EL (cell line): ENCODE measurements at regions not wholly inside any gene's neighbourhood (a gene's known extent, or its start where the extent isn't known, plus 50 kb on each side); places are given as distances from the start of the nearest gene placed in this dataset.
"Not testable (repeated sequence)": the region's sequence is repeated elsewhere in the genome, so short reads cannot be mapped to it uniquely, and the experiment has no call there.

Experiments
- DNase-seq: peaks from one replicate; pipeline ENCODE4 v3.0.0-alpha.2; 2016

- no peak for DNase-seq
These were observed 203.1 kb downstream of the SMAD2 start for GRCh38 chr18:47727409-47727808.

- DNase-seq, result no peak
These were observed 203.9 kb downstream of the SMAD2 start for GRCh38 chr18:47726550-47726949.

- DNase-seq, result no peak
These were observed 204.8 kb downstream of the SMAD2 start for GRCh38 chr18:47725656-47726055.

- DNase-seq, result no peak
These were observed 206.1 kb downstream of the SMAD2 start for GRCh38 chr18:47724186-47724975.

GRCh38 chr18:47721876-47722275 is 208.6 kb downstream of the SMAD2 start:
- no peak for DNase-seq

GRCh38 chr18:47720741-47721140 is 209.7 kb downstream of the SMAD2 start:
- DNase-seq, result no peak

GRCh38 chr18:47719096-47719780 is 211.2 kb downstream of the SMAD2 start:
- no peak for DNase-seq

GRCh38 chr18:47718646-47719045 is 211.8 kb downstream of the SMAD2 start:
- no peak for DNase-seq

GRCh38 chr18:47717257-47717656 is 213.2 kb downstream of the SMAD2 start:
- no peak for DNase-seq

GRCh38 chr18:47716632-47717185 is 213.8 kb downstream of the SMAD2 start:
- no peak for DNase-seq

- DNase-seq, result no peak
These were observed 220.0 kb downstream of the SMAD2 start for GRCh38 chr18:47710451-47710850.

GRCh38 chr18:47709556-47709955 is 220.9 kb downstream of the SMAD2 start:
- no peak for DNase-seq

GRCh38 chr18:47708206-47708605 is 222.3 kb downstream of the SMAD2 start:
- DNase-seq, result no peak

GRCh38 chr18:47701134-47701533 is 229.3 kb downstream of the SMAD2 start:
- DNase-seq, result no peak

GRCh38 chr18:47696870-47697269 is 233.6 kb downstream of the SMAD2 start:
- no peak for DNase-seq

- DNase-seq, result no peak
These were observed 238.8 kb downstream of the SMAD2 start for GRCh38 chr18:47691611-47692010.

GRCh38 chr18:47690778-47691177 is 239.7 kb downstream of the SMAD2 start:
- not testable (repeated sequence) for DNase-seq

GRCh38 chr18:47689371-47689770 is 241.1 kb downstream of the SMAD2 start:
- no peak for DNase-seq

GRCh38 chr18:47686806-47687205 is 243.7 kb downstream of the SMAD2 start:
- no peak for DNase-seq

- peak; percentile 4 for DNase-seq
These were observed 246.7 kb downstream of the SMAD2 start for GRCh38 chr18:47683774-47684173.

- no peak for DNase-seq
These were observed 247.6 kb downstream of the SMAD2 start for GRCh38 chr18:47682876-47683275.

- DNase-seq, result no peak
These were observed 250.0 kb downstream of the SMAD2 start for GRCh38 chr18:47680488-47680887.

GRCh38 chr18:47679864-47680263 is 250.6 kb downstream of the SMAD2 start:
- no peak for DNase-seq

GRCh38 chr18:47677952-47678351 is 252.5 kb downstream of the SMAD2 start:
- no peak for DNase-seq
